GM18505 (cell line): ENCODE measurements at regions not wholly inside any gene's neighbourhood (a gene's known extent, or its start where the extent isn't known, plus 50 kb on each side); places are given as distances from the start of the nearest gene placed in this dataset.

Experiments
- ATAC-seq: cut with Tn5 transposase; IDR thresholded peaks from one replicate; pipeline ENCODE4 v1.9.1; 2021; ENCODE audit not compliant: unreplicated experiment
- POLR2A ChIP-seq: IDR thresholded peaks from 4 replicates; pipeline ENCODE4 v1.6.1; 2011; ENCODE audit warnings: borderline replicate concordance; ENCODE audit not compliant: insufficient read depth, insufficient read length; ENCODE audit errors: extremely low read depth

GRCh38 chr1:217272385-217272784 lies 358.5 kb downstream of the GPATCH2 start:
- ATAC-seq, result no peak
- TF ChIP-seq POLR2A, result no peak

- no peak for TF ChIP-seq POLR2A
Observed at GRCh38 chr1:217270101-217270500, 360.8 kb downstream of the GPATCH2 start.

GRCh38 chr1:217268058-217268457 lies 362.8 kb downstream of the GPATCH2 start:
- TF ChIP-seq POLR2A, result no peak
- ATAC-seq, result no peak

More at GRCh38 chr1:217270101-217270500, 360.8 kb downstream of the GPATCH2 start:
- no peak for ATAC-seq

GRCh38 chr1:217261636-217262035 lies 369.3 kb downstream of the GPATCH2 start:
- no peak for ATAC-seq
- TF ChIP-seq POLR2A, result no peak

- ATAC-seq, result no peak
- no peak for TF ChIP-seq POLR2A
Observed at GRCh38 chr1:217260676-217261075, 370.2 kb downstream of the GPATCH2 start.

GRCh38 chr1:217253985-217254384 lies 376.9 kb downstream of the GPATCH2 start:
- TF ChIP-seq POLR2A, result no peak
- ATAC-seq, result no peak

- ATAC-seq, result no peak
- no peak for TF ChIP-seq POLR2A
Observed at GRCh38 chr1:217253351-217253750, 377.5 kb downstream of the GPATCH2 start.

- TF ChIP-seq POLR2A, result no peak
- no peak for ATAC-seq
Observed at GRCh38 chr1:217251121-217251520, 379.8 kb downstream of the GPATCH2 start.

GRCh38 chr1:217249857-217250256 lies 381.0 kb downstream of the GPATCH2 start:
- TF ChIP-seq POLR2A, result no peak
- no peak for ATAC-seq

GRCh38 chr1:217244971-217245370 lies 385.9 kb downstream of the GPATCH2 start:
- no peak for ATAC-seq
- no peak for TF ChIP-seq POLR2A

GRCh38 chr1:217240656-217241055 lies 390.2 kb downstream of the GPATCH2 start:
- no peak for ATAC-seq

GRCh38 chr1:217238945-217239344 lies 391.9 kb downstream of the GPATCH2 start:
- no peak for ATAC-seq
- no peak for TF ChIP-seq POLR2A

More at GRCh38 chr1:217240656-217241055, 390.2 kb downstream of the GPATCH2 start:
- no peak for TF ChIP-seq POLR2A

GRCh38 chr1:217230412-217230811 lies 400.5 kb downstream of the GPATCH2 start:
- no peak for TF ChIP-seq POLR2A
- ATAC-seq, result no peak

GRCh38 chr1:217228689-217229088 lies 402.2 kb downstream of the GPATCH2 start:
- TF ChIP-seq POLR2A, result no peak
- no peak for ATAC-seq

GRCh38 chr1:217224201-217224600 lies 406.7 kb downstream of the GPATCH2 start:
- ATAC-seq, result no peak
- TF ChIP-seq POLR2A, result no peak
